PC-9 (cell line): ENCODE measurements at regions not wholly inside any gene's neighbourhood (a gene's known extent, or its start where the extent isn't known, plus 50 kb on each side); places are given as distances from the start of the nearest gene placed in this dataset.

Experiments used
- BruUV-seq: library from RNA; stranded (reverse); fragments of 400-500 nt; replicated peaks from 2 replicates; lab custom pipeline; 2021; lab: Mats Ljungman, UMichigan
- CTCF ChIA-PET: fragments of 300-600 bp; sonication (Branson Sonifier 250); formaldehyde crosslinking; loops from one replicate; lab custom pipeline; 2022; ENCODE audit warnings: antibody characterized with exemption; lab: Charles Lee
- POLR2A ChIA-PET: fragments of 300-600 bp; sonication (Branson Sonifier 250); formaldehyde crosslinking; loops from one replicate; lab custom pipeline; 2022; ENCODE audit warnings: antibody characterized with exemption; ENCODE audit not compliant: unreplicated experiment; lab: Charles Lee
- DNase-seq, 2 experiments: peaks; one replicate each; pipeline versions ENCODE4 v3.0.0 to v3.0.0-alpha.2; 2015 to 2022; ENCODE audit warnings: mixed read lengths in 1 of 2
- H2AFZ ChIP-seq: fragments of 200-600 bp; sonication (generic); 2 replicates; pipeline ENCODE4 v1.8.1; 2017; ENCODE audit warnings: antibody characterized with exemption
- H3F3A ChIP-seq: fragments of 200-600 bp; sonication (generic); 2 replicates; pipeline ENCODE4 v1.8.1; 2017; ENCODE audit warnings: antibody characterized with exemption, mild to moderate bottlenecking, low read depth; ENCODE audit not compliant: insufficient read depth
- H3K27ac ChIP-seq: fragments of 200-600 bp; sonication (generic); 2 replicates; pipeline ENCODE4 v1.6.1; 2016; ENCODE audit warnings: mixed run types
- H3K27me3 ChIP-seq: fragments of 200-600 bp; sonication (generic); 2 replicates; pipeline ENCODE4 v1.6.1; 2016; ENCODE audit warnings: low read depth, mixed run types; ENCODE audit not compliant: insufficient read depth
- H3K36me3 ChIP-seq: fragments of 200-600 bp; sonication (generic); 2 replicates; pipeline ENCODE4 v1.6.1; 2016; ENCODE audit warnings: low read depth, mixed run types
- H3K4me1 ChIP-seq: fragments of 200-600 bp; sonication (generic); replicated peaks from 2 replicates; pipeline ENCODE4 v1.6.1; 2016; ENCODE audit warnings: mixed run types; ENCODE audit not compliant: insufficient read depth
- H3K4me2 ChIP-seq: fragments of 200-600 bp; sonication (generic); 2 replicates; pipeline ENCODE4 v1.6.1; 2017; ENCODE audit warnings: mixed run types
- H3K4me3 ChIP-seq: fragments of 200-600 bp; sonication (generic); 2 replicates; pipeline ENCODE4 v1.6.1; 2016; ENCODE audit warnings: mixed run types
- H3K79me2 ChIP-seq: fragments of 200-600 bp; sonication (generic); 2 replicates; pipeline ENCODE4 v1.6.1; 2017; ENCODE audit warnings: low read depth, mixed run types
- H3K9me2 ChIP-seq: fragments of 200-600 bp; sonication (generic); 2 replicates; pipeline ENCODE4 v1.8.1; 2017; ENCODE audit warnings: mild to moderate bottlenecking; ENCODE audit not compliant: insufficient read depth
- H3K9me3 ChIP-seq: fragments of 200-600 bp; sonication (generic); 2 replicates; pipeline ENCODE4 v1.8.1; 2016; ENCODE audit warnings: low read depth; ENCODE audit not compliant: insufficient read depth
- H4K20me1 ChIP-seq: fragments of 200-600 bp; sonication (generic); 2 replicates; pipeline ENCODE4 v1.8.1; 2017; ENCODE audit not compliant: insufficient read depth
- EZH2 ChIP-seq: fragments of 200-600 bp; sonication (generic); IDR thresholded peaks from 2 replicates; pipeline ENCODE4 v1.8.0; 2017; ENCODE audit warnings: antibody characterized with exemption, low read depth
- intact Hi-C: fragments of 100-400 bp; cut with micrococcal nuclease; formaldehyde crosslinking; loops from one replicate; pipeline ENCODE4 v1.10.0; 2022; ENCODE audit not compliant: unreplicated experiment
- TF ChIP-seq, protein P1 (sequence below): fragments of 200-600 bp; sonication (generic); conservative IDR thresholded peaks from 2 replicates; pipeline ENCODE4 v1.6.1; 2017; ENCODE audit warnings: mixed run types, antibody characterized with exemption, mild to moderate bottlenecking, moderate library complexity

DNA sequence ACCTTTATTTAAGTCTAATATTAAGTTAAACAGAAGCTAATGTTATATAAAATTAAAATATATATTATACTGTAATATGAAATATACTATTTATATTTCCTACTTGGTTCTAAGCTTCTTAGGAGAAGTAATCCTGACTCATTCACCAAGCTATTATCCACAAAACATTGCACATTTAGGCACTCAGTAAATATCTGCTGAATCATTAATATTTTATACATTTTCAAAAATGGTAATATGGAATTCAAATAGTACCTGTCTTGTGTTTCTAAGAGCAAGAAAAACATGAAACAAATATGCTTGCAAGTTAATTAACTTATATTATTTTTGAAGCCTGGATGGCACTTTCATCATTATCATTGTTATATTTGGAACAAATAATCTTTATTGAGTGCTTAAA, 153.0 kb upstream of the CNTN4 start:
- intact Hi-C loops: no loop called here
- BruUV-seq: no TSS peak
- TF ChIP-seq EZH2: no peak
- TF ChIP-seq, protein P1, sequence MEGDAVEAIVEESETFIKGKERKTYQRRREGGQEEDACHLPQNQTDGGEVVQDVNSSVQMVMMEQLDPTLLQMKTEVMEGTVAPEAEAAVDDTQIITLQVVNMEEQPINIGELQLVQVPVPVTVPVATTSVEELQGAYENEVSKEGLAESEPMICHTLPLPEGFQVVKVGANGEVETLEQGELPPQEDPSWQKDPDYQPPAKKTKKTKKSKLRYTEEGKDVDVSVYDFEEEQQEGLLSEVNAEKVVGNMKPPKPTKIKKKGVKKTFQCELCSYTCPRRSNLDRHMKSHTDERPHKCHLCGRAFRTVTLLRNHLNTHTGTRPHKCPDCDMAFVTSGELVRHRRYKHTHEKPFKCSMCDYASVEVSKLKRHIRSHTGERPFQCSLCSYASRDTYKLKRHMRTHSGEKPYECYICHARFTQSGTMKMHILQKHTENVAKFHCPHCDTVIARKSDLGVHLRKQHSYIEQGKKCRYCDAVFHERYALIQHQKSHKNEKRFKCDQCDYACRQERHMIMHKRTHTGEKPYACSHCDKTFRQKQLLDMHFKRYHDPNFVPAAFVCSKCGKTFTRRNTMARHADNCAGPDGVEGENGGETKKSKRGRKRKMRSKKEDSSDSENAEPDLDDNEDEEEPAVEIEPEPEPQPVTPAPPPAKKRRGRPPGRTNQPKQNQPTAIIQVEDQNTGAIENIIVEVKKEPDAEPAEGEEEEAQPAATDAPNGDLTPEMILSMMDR: no peak

GRCh38 chr3:1953536-1953935, 145.1 kb upstream of the CNTN4 start:
- H3F3A ChIP-seq: no peaks in the 10 kb centered on the region
- ChIA-PET CTCF (no interaction called here), POLR2A (no interaction called here)
- no peaks in the 10 kb centered on the region for H4K20me1 ChIP-seq
- H3K27me3 ChIP-seq: no peaks in the 10 kb centered on the region
- H3K4me2 ChIP-seq: no peak overlapping the region
- no peaks in the 10 kb centered on the region for H3K79me2 ChIP-seq
- H3K9me2 ChIP-seq: no peaks in the 10 kb centered on the region
- intact Hi-C loops: no loop called here
- no peak overlapping the region for H2AFZ ChIP-seq
- no peaks in the 10 kb centered on the region for H3K36me3 ChIP-seq
- H3K27ac ChIP-seq: no peak overlapping the region
- H3K4me1 ChIP-seq: no peaks in the 10 kb centered on the region
- no peak for TF ChIP-seq EZH2
- TF ChIP-seq, protein P1: no peak
- no peak for DNase-seq
- H3K4me3 ChIP-seq: no peak overlapping the region
- H3K9me3 ChIP-seq: no peaks in the 10 kb centered on the region
- BruUV-seq: no TSS peak

More for the DNA sequence above, 153.0 kb upstream of the CNTN4 start:
- no peaks in the 10 kb centered on the region for H3K9me3 ChIP-seq
- H3K27me3 ChIP-seq: no peaks in the 10 kb centered on the region
- H3K36me3 ChIP-seq: no peaks in the 10 kb centered on the region
- no peaks in the 10 kb centered on the region for H4K20me1 ChIP-seq
- no peaks in the 10 kb centered on the region for H3F3A ChIP-seq
- no peaks in the 10 kb centered on the region for H3K4me1 ChIP-seq
- no peak for DNase-seq
- ChIA-PET POLR2A (no interaction called here), CTCF (no interaction called here)
- H3K27ac ChIP-seq: no peak overlapping the region
- no peak overlapping the region for H3K4me2 ChIP-seq
- no peak overlapping the region for H2AFZ ChIP-seq
- no peaks in the 10 kb centered on the region for H3K79me2 ChIP-seq
- H3K4me3 ChIP-seq: no peak overlapping the region
- no peaks in the 10 kb centered on the region for H3K9me2 ChIP-seq

GRCh38 chr3:1954632-1955031, 144.0 kb upstream of the CNTN4 start:
- Histone ChIP-seq H3K27ac (no peak overlapping the region), H4K20me1 (no peaks in the 10 kb centered on the region), H3K36me3 (no peaks in the 10 kb centered on the region), H3F3A (no peaks in the 10 kb centered on the region), H3K4me2 (no peak overlapping the region), H3K79me2 (no peaks in the 10 kb centered on the region), H3K9me2 (no peaks in the 10 kb centered on the region), H3K4me1 (no peaks in the 10 kb centered on the region), H3K4me3 (no peak overlapping the region), H3K9me3 (no peaks in the 10 kb centered on the region), H3K27me3 (no peaks in the 10 kb centered on the region), H2AFZ (no peak overlapping the region)
- POLR2A ChIA-PET: no interaction called here
- TF ChIP-seq, protein P1: no peak
- no peak for TF ChIP-seq EZH2
- no peak for DNase-seq
- intact Hi-C loops: no loop called here
- no TSS peak for BruUV-seq
- CTCF ChIA-PET: no interaction called here
